MM.1S (cell line): ENCODE measurements at regions not wholly inside any gene's neighbourhood (a gene's known extent, or its start where the extent isn't known, plus 50 kb on each side); places are given as distances from the start of the nearest gene placed in this dataset.
"Not testable (repeated sequence)": the region's sequence is repeated elsewhere in the genome, so short reads cannot be mapped to it uniquely, and the experiment has no call there.

Experiments used
- EZH2 ChIP-seq: fragments of 300-600 bp; sonication (generic); optimal IDR thresholded peaks from 2 replicates; pipeline ENCODE3; 2017; ENCODE audit warnings: low read depth, mild to moderate bottlenecking, antibody characterized with exemption, low read length, mixed read lengths
- EZH2phosphoT487 ChIP-seq: fragments of 300-600 bp; sonication (generic); IDR thresholded peaks from 2 replicates; pipeline ENCODE4 v1.6.1; 2018; ENCODE audit warnings: antibody characterized with exemption, low read length
- TF ChIP-seq, protein P1 (sequence below): fragments of 300-600 bp; sonication (generic); IDR thresholded peaks from 2 replicates; pipeline ENCODE4 v1.5.1; 2016; ENCODE audit warnings: antibody characterized with exemption, low read length, mixed read lengths

DNA sequence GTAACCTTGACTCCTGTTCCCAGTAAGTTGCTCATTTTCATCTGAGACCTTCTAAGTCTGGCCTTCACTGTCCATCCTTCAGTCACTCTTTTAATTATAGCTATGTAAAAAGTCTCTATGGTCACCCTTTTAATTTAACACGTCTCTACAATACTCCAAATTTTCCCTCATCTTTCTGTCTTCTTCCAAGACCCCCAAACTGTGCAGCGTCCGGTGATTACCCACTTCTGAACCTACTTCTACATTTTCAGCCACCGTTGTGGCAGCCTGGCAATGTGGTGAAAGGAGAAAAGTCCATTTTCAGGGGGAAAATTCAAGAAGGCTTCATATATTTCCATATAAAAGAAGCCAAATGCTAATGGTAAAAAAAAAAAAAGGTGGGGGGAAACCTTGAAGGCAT, 283.4 kb downstream of the POTED start:
- TF ChIP-seq, protein P1, sequence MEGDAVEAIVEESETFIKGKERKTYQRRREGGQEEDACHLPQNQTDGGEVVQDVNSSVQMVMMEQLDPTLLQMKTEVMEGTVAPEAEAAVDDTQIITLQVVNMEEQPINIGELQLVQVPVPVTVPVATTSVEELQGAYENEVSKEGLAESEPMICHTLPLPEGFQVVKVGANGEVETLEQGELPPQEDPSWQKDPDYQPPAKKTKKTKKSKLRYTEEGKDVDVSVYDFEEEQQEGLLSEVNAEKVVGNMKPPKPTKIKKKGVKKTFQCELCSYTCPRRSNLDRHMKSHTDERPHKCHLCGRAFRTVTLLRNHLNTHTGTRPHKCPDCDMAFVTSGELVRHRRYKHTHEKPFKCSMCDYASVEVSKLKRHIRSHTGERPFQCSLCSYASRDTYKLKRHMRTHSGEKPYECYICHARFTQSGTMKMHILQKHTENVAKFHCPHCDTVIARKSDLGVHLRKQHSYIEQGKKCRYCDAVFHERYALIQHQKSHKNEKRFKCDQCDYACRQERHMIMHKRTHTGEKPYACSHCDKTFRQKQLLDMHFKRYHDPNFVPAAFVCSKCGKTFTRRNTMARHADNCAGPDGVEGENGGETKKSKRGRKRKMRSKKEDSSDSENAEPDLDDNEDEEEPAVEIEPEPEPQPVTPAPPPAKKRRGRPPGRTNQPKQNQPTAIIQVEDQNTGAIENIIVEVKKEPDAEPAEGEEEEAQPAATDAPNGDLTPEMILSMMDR: not testable (repeated sequence)
- TF ChIP-seq EZH2, EZH2phosphoT487: not testable (repeated sequence)
